HAP-1 (cell line): ENCODE measurements at regions not wholly inside any gene's neighbourhood (a gene's known extent, or its start where the extent isn't known, plus 50 kb on each side); places are given as distances from the start of the nearest gene placed in this dataset.
"Not testable (repeated sequence)": the region's sequence is repeated elsewhere in the genome, so short reads cannot be mapped to it uniquely, and the experiment has no call there.

Experiments used
- DNase-seq, 2 experiments: peaks; one replicate each; pipeline ENCODE4 v3.0.0-alpha.2; 2016 to 2020; ENCODE audit warnings: low spot score in 2 of 2
- H3K27me3 ChIP-seq: fragments of 250-450 bp; sonication (Bioruptor Pico); 2 replicates; pipeline ENCODE4 v1.5.1; 2020; ENCODE audit warnings: low read depth, mild to moderate bottlenecking, moderate library complexity
- H3K36me3 ChIP-seq: fragments of 250-450 bp; sonication (Bioruptor Pico); replicated peaks from 2 replicates; pipeline ENCODE4 v1.5.1; 2020; ENCODE audit warnings: mild to moderate bottlenecking
- H3K4me1 ChIP-seq: fragments of 250-450 bp; sonication (Bioruptor Pico); 2 replicates; pipeline ENCODE4 v1.5.1; 2020; ENCODE audit warnings: mild to moderate bottlenecking
- H3K4me3 ChIP-seq: fragments of 250-450 bp; sonication (Bioruptor Pico); 2 replicates; pipeline ENCODE4 v1.5.1; 2020; ENCODE audit warnings: mild to moderate bottlenecking, moderate library complexity
- H3K9me3 ChIP-seq: fragments of 250-450 bp; sonication (Bioruptor Pico); 2 replicates; pipeline ENCODE4 v1.5.1; 2020; ENCODE audit warnings: mild to moderate bottlenecking, moderate library complexity
- in situ Hi-C: fragments of 300-500 bp; cut with MboI; formaldehyde crosslinking; loops from 3 replicates; pipeline ENCODE4 v1.14.3; 2020; ENCODE audit warnings: low sequenced_read_pairs, inconsistent platforms, mixed read lengths

DNA sequence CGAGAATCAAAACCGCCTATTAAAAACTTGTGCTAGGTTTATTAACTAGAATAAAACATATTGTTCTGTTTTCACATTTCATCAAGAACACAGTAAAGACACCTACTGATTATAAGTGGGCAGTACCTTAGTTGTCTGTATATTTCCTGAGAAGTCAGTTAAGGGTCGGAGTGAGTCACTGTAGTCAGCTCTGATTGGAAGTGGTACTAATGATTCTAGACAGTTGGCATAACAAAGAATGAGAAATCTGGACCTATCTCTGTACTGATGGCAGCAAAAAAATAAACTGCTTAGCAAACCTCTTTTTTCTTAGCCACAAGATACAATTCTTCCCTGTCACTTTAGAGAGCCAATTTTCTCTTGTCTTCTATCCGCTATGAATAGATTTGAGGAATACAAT is 387.3 kb upstream of the ADGRB3 start:
- no peaks in the 10 kb centered on the region for H3K9me3 ChIP-seq
- in situ Hi-C loops, result no loop called here
- no peaks in the 10 kb centered on the region for H3K4me1 ChIP-seq
- no peaks in the 10 kb centered on the region for H3K27me3 ChIP-seq
- DNase-seq, result no peak
- no peaks in the 10 kb centered on the region for H3K36me3 ChIP-seq
- H3K4me3 ChIP-seq, result no peak overlapping the region

DNA sequence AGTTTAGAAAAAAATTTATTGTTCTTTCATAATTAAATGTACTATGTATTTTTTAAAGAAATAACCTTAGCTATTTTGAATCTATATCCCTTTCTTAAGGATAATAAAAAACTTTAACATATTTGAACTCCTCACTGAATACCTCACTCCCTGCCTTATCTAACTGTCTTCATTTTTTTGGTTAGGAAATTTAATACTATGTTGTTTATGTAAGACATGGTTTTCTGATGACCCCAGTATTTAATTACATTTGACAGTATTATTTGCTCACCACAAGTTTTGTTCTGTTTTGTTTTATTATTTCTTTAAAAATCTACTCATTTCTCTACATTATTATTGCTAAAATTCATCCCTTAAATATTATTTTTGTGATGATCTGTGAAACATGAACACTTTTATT is 394.4 kb upstream of the ADGRB3 start:
- no peaks in the 10 kb centered on the region for H3K36me3 ChIP-seq
- no peaks in the 10 kb centered on the region for H3K4me1 ChIP-seq
- DNase-seq, result no peak
- in situ Hi-C loops, result no loop called here
- no peaks in the 10 kb centered on the region for H3K9me3 ChIP-seq
- H3K4me3 ChIP-seq, result no peak overlapping the region
- H3K27me3 ChIP-seq, result no peaks in the 10 kb centered on the region

DNA sequence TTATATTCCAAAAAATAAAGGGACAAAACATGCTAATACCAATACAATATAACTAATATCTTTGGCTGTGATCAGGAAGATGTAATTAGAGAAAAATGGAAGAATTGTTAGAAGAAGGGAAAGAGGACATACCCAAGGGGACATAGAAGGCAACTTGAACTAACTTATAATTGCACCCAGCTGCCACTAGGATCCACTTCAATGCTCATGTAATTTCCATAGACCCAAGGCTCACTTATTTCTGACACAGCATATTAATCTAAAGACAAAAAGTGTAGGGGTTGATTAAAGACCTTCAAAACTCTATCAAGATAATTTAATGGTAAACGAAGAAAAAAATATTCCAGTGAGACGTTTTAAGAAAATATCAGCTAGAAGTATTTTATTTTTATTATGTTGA is 396.0 kb upstream of the ADGRB3 start:
- no peak for DNase-seq
- Histone ChIP-seq H3K4me1 (no peaks in the 10 kb centered on the region), H3K4me3 (no peak overlapping the region), H3K9me3 (no peaks in the 10 kb centered on the region), H3K27me3 (no peaks in the 10 kb centered on the region), H3K36me3 (no peaks in the 10 kb centered on the region)
- in situ Hi-C loops, result no loop called here

DNA sequence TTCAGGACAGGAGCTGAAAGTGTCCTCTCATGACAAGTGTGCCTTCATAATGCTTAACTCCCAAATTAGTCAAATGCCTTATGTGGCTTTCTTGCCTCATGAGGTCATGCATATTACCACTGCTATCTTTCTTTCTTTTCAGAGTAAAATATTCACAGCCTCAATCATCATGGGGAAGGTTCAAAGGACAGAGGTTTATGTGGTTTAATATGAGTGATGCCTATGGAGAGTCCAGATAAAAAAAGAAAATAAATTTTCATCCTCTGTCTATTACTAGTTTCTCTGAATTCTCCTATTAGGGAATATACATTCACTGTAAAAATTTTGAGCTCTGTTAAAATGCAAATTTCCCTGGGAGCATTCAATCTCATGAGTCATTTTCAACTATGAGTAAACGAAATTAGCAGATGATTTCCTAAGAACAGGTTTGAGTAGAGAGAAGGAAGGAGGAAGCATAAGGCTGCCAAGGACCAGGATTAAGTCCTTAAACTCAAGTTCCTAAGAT is 396.9 kb upstream of the ADGRB3 start:
- DNase-seq, result no peak
- H3K9me3 ChIP-seq, result no peaks in the 10 kb centered on the region
- no peak overlapping the region for H3K4me3 ChIP-seq
- in situ Hi-C loops, result no loop called here
- no peaks in the 10 kb centered on the region for H3K36me3 ChIP-seq
- no peaks in the 10 kb centered on the region for H3K27me3 ChIP-seq
- H3K4me1 ChIP-seq, result no peaks in the 10 kb centered on the region

DNA sequence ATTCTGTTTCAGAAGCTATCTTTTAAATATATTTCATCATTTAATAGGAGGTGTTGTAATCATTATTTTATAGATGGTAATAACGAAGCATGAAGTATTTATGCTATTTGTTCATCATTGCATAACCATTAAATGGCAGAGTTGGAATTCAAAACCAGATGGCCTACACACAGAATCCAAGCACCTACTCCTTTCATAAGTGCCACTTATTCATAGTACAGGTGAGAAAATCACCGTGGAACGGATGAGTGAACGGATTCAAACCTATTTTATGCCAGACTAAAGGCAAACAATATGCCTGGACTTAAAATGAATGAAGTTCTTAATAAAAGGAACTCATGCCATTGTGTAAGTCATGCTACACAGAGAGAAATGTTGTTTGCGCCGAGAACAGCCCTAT is 397.9 kb upstream of the ADGRB3 start:
- H3K4me1 ChIP-seq, result no peaks in the 10 kb centered on the region

DNA sequence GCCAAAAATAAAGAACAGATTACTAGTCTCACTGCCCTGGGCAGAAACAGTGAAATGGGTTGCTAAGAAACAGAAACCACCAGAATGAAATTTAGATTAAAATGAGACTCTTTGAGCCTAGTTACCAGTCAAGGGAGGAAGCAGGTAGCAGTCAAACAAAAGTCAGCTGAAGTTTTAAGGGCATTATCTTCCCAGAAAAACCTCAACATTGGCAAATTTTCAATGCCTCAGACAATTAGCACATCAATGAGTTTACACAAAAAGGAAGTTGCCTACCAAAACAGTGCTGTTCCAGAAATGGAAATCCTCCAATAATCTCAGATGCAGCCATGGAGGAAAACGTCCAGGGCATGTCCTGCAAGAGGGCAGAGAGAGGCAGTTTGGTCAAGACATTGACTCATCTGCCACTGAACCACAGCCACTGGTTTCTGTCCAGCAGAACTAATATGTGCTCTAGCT is 399.7 kb upstream of the ADGRB3 start:
- Histone ChIP-seq H3K9me3 (no peaks in the 10 kb centered on the region), H3K4me3 (no peak overlapping the region), H3K36me3 (no peaks in the 10 kb centered on the region), H3K27me3 (no peaks in the 10 kb centered on the region), H3K4me1 (no peaks in the 10 kb centered on the region)
- DNase-seq, result no peak
- in situ Hi-C loops, result no loop called here

More for the DNA sequence above, 397.9 kb upstream of the ADGRB3 start:
- H3K36me3 ChIP-seq, result no peaks in the 10 kb centered on the region
- DNase-seq, result no peak
- no peaks in the 10 kb centered on the region for H3K27me3 ChIP-seq
- no peak overlapping the region for H3K4me3 ChIP-seq
- H3K9me3 ChIP-seq, result no peaks in the 10 kb centered on the region
- in situ Hi-C loops, result no loop called here

DNA sequence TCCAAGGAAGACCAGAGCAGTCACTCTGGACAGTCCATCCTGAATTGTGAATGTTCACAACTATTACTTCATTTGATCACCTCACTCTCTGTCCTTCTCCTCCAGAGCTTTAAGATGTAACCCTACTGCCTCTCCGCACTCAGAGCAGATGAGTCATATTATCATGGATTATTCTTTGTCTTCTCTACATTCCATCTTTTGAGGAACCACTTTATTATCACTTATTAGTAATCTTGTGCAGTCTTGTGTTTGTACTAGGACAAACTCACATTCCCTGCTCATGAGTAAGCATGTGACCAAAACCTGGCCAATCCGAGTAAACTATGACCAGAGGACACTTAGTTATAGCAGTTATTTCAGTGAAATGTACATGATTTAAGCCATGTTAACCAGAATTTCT is 401.5 kb upstream of the ADGRB3 start:
- no peaks in the 10 kb centered on the region for H3K27me3 ChIP-seq
- no peak for DNase-seq
- H3K36me3 ChIP-seq, result no peaks in the 10 kb centered on the region
- H3K4me3 ChIP-seq, result no peak overlapping the region
- H3K4me1 ChIP-seq, result no peaks in the 10 kb centered on the region
- no peaks in the 10 kb centered on the region for H3K9me3 ChIP-seq
- in situ Hi-C loops, result no loop called here

DNA sequence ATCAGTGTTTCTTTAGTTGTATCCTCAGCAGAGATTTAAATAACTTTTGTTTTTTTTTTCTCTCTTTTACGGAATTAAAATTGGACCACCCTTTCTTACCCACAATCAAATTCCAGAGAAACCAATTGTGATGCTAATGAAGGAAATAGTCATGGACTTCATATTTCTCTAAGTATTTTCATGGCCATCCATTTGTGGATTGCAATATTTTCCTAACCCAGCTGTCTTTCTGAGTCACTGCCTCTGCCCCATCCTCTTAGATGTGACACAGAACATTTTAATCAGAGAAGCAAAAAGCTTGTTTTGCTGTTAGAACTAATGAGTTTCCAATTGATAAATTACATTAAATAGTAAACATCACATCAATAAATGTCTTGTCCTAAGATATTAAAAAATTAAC is 405.5 kb upstream of the ADGRB3 start:
- in situ Hi-C loops, result no loop called here
- Histone ChIP-seq H3K4me1 (no peaks in the 10 kb centered on the region), H3K27me3 (no peaks in the 10 kb centered on the region), H3K4me3 (no peak overlapping the region), H3K36me3 (no peaks in the 10 kb centered on the region), H3K9me3 (no peaks in the 10 kb centered on the region)
- DNase-seq, result no peak

DNA sequence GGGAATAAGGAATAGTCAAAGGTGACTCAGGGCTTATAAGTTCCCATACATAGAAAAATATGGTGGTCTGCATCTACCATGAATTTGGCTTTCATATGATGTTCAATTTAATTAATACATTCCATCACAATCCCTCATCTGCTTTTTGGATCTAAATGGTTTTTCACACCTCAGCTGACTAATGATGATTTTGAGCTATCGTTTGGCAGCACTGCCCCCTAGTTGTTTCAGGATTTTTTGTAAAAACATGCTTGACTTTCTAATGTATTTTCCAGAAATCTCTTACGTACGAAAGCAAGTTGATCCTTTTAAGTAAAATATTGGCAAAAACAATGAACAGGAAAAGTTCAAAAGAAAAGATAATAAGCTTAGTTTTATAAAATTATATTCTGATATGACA is 408.6 kb upstream of the ADGRB3 start:
- peak; percentile 6 to 8 for DNase-seq
- no peaks in the 10 kb centered on the region for H3K4me1 ChIP-seq

DNA sequence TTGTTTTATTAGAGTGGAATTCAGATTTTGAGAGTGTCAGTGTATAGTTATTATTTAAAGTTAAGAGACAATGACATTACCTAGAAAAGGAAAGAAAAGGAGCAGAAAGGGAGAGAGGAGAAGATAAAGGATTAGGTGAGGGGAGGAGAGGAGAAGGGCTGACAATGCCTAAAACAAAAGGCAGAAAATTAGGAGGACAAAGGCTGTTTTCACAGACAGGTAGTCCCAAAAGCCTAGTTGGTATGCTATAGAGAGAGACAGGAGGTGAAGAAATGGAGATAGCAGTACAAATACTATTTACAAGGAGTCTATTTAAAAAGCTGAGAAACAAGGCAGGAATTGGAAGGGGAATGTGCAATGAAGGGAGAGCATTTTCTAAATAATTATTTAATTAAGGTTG is 409.4 kb upstream of the ADGRB3 start:
- Histone ChIP-seq H3K4me1 (no peaks in the 10 kb centered on the region), H3K4me3 (no peak overlapping the region), H3K36me3 (no peaks in the 10 kb centered on the region), H3K27me3 (no peaks in the 10 kb centered on the region), H3K9me3 (no peaks in the 10 kb centered on the region)
- no peak for DNase-seq
- in situ Hi-C loops, result no loop called here

More for the DNA sequence above, 408.6 kb upstream of the ADGRB3 start:
- in situ Hi-C loops, result no loop called here
- Histone ChIP-seq H3K27me3 (no peaks in the 10 kb centered on the region), H3K4me3 (no peak overlapping the region), H3K9me3 (no peaks in the 10 kb centered on the region), H3K36me3 (no peaks in the 10 kb centered on the region)

DNA sequence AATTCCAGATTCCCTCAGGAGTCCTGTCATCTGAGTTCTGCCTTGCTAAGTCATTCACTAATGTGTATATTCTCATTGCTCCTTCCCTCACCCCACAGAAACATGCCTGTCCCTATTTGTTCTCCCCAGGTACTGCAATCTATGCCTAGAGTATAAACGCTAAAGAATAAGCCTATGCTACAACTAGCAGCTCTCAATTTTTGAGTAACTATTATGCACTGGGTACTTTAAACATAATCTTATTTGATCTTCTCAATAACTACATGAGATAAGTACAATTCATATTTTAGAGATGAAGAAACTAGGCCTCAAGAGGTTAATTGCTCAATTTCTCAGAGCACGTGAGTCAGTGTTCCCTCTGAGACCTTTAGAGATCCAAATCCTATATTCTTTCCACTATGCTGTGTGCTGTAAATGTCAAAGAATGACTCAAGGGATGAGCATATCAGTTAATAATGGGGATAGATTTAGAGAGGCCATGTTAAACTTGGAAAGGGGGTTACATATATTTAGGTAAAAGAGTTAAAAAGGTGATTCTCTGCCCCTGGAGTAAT is 423.8 kb upstream of the ADGRB3 start:
- Histone ChIP-seq H3K4me3 (no peak overlapping the region), H3K27me3 (no peaks in the 10 kb centered on the region), H3K9me3 (no peaks in the 10 kb centered on the region; the same call in 1 of the 2 replicates), H3K4me1 (no peaks in the 10 kb centered on the region), H3K36me3 (no peaks in the 10 kb centered on the region)
- no peak for DNase-seq
- in situ Hi-C loops, result no loop called here

DNA sequence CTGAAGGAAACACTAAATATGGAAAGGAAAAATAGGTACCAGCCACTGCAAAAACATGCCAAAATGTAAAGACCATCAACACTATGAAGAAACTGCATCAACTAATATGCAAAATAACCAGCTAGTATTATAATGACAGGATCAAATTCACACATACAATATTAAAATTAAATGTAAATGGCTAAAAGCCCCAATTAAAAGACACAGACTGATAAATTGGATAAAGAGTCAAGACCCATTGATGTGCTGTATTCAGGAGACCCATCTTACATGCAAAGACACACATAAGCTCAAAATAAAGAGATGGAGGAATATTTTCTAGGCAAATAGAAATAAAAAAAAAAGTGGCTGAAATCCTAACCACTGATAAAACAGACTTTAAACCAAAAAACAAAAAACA is 427.5 kb upstream of the ADGRB3 start:
- H3K36me3 ChIP-seq, H3K27me3 ChIP-seq, H3K9me3 ChIP-seq, H3K4me1 ChIP-seq, H3K4me3 ChIP-seq, DNase-seq, in situ Hi-C loops: not testable (repeated sequence)

DNA sequence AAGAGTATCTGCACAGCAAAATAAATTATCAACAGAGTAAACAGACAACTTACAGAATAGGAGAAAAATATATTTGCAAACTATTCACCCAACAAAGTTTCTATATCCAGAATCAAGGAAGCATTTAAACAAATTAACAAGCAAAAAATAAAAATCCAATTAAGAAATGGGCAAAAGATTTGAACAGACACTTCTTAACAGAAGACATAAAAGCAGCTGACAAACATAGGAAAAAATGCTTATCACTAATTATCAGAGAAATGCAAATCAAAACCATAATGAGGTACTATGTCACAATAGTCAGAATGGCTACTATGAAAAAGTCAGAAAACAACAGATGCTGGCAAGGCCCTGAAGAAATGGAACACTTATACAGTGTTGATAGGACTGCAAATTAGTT is 434.2 kb upstream of the ADGRB3 start:
- Histone ChIP-seq H3K36me3 (no peaks in the 10 kb centered on the region), H3K9me3 (no peaks in the 10 kb centered on the region; the same call in 1 of the 2 replicates), H3K4me3 (no peak overlapping the region), H3K27me3 (no peaks in the 10 kb centered on the region), H3K4me1 (peaks cover 11% of the 10 kb centered on the region)
- DNase-seq, result no peak
- in situ Hi-C loops, result no loop called here

DNA sequence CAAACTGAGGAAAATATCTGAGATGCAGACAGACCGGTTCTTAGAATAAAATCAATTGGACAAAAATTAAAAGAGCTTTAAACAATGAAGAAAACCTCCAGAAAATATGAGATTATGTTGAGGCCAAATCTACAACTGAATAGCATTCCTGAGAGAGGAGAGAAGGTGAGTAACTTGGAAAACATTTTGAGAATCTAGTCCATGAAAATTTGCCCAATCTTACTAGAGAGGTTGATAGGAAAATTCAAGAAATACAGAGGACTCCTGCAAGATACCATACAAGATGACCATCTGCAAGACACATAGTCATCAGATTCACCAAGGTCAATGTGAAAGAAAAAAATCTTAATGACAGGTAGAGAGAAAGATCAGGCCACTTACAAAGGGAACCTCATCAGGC is 437.7 kb upstream of the ADGRB3 start:
- no peak overlapping the region for H3K4me3 ChIP-seq
- no peak for DNase-seq
- H3K36me3 ChIP-seq, result no peaks in the 10 kb centered on the region
- H3K4me1 ChIP-seq, result peaks cover 11% of the 10 kb centered on the region
- in situ Hi-C loops, result no loop called here
- H3K27me3 ChIP-seq, result no peaks in the 10 kb centered on the region
- H3K9me3 ChIP-seq, result no peaks in the 10 kb centered on the region; the same call in 1 of the 2 replicates

DNA sequence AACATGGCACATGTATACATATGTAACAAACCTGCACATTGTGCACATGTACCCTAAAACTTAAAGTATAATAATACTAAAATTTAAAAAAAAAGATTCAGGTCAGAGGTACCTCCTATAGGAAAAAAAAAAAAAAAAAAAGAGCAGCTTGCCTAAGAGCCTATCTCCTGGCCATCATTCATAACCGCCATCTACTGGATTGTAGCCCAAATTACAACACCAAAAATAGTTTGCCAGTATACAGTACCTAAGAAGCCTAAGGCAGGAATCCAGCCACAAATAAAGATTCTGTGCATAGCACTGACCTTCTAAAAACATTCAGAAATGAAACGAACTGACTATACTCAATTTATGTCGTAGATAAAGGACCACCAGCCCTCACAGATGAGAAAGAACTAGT is 438.4 kb upstream of the ADGRB3 start:
- Histone ChIP-seq H3K9me3 (no peaks in the 10 kb centered on the region; the same call in 1 of the 2 replicates), H3K27me3 (no peaks in the 10 kb centered on the region), H3K4me1 (peaks cover 11% of the 10 kb centered on the region), H3K36me3 (no peaks in the 10 kb centered on the region), H3K4me3 (no peak overlapping the region)
- DNase-seq, result peak; percentile 22 to 46
- in situ Hi-C loops, result no loop called here
